K562 (cell line): ENCODE measurements at regions not wholly inside any gene's neighbourhood (a gene's known extent, or its start where the extent isn't known, plus 50 kb on each side); places are given as distances from the start of the nearest gene placed in this dataset.

Source experiments
- ATAC-seq: fragments of 200-7000 bp; cut with Tn5 transposase; 3 replicates; pipeline ENCODE4 v1.9.1; 2020; ENCODE audit warnings: moderate library complexity
- BruUV-seq: library from RNA; stranded (reverse); fragments of 400-500 nt; replicated peaks from 2 replicates; lab custom pipeline; 2021; lab: Mats Ljungman, UMichigan
- CTCF ChIA-PET: fragments of 300-600 bp; formaldehyde crosslinking; extraction: SDS; loops from one replicate; lab custom pipeline; 2021; ENCODE audit warnings: low intra/inter-chr PET ratio; lab: Yijun Ruan, JAX
- POLR2A ChIA-PET: fragments of 300-600, 350-650 bp; sonication (Branson Sonifier 250); formaldehyde crosslinking; extraction: SDS; loops from one replicate; lab custom pipeline; 2021; ENCODE audit warnings: antibody characterized with exemption, inconsistent platforms; lab: Yijun Ruan, JAX
- DNase-seq, 4 experiments: peaks; one replicate each; pipeline versions ENCODE4 v3.0.0 to v3.0.0-alpha.2; 2011 to 2018; ENCODE audit warnings: low spot score in 3 of 4, mixed read lengths in 3 of 4; ENCODE audit errors: extremely low read depth in 1 of 4
- FAIRE-seq: peaks from 2 replicates; lab custom pipeline; 2011; peaks lifted over from hg19 to GRCh38; lab: Jason Lieb, UNC
- H2AFZ ChIP-seq: 2 replicates; pipeline ENCODE4 v1.6.0; 2011; ENCODE audit warnings: low read depth, low read length, control low read depth, inconsistent platforms
- H3K27ac ChIP-seq: fragments of 200-600 bp; 3 replicates; pipeline ENCODE4 v1.8.0; 2011; ENCODE audit warnings: low read depth, mild to moderate bottlenecking, control low read depth, inconsistent platforms, low read length, moderate library complexity, mixed read lengths; ENCODE audit errors: extremely low read depth
- H3K27me3 ChIP-seq, 2 experiments: fragments of 300-600 bp in 1 of 2; 2 replicates in 1 of 2; 3 replicates in 1 of 2; pipeline versions ENCODE4 v1.6.0 to v1.8.0; 2011; ENCODE audit warnings: inconsistent platforms in 2 of 2, low read length in 2 of 2, mild to moderate bottlenecking in 1 of 2, mixed read lengths in 1 of 2, moderate library complexity in 1 of 2; ENCODE audit not compliant: control insufficient read depth in 2 of 2, insufficient read depth in 2 of 2
- H3K36me3 ChIP-seq: fragments of 300-600 bp; 3 replicates; pipeline ENCODE4 v1.8.0; 2011; ENCODE audit warnings: mild to moderate bottlenecking, low read length, inconsistent platforms; ENCODE audit not compliant: control insufficient read depth, insufficient read depth
- H3K4me1 ChIP-seq, 2 experiments: fragments of 200-600 bp in 1 of 2; replicated peaks in 1 of 2; 2 replicates in 1 of 2; 3 replicates in 1 of 2; pipeline versions ENCODE4 v1.5.1 to v1.8.0; 2011; ENCODE audit warnings: inconsistent platforms in 2 of 2, low read length in 2 of 2, mild to moderate bottlenecking in 1 of 2, mixed read lengths in 1 of 2, moderate library complexity in 1 of 2; ENCODE audit not compliant: control insufficient read depth in 2 of 2, insufficient read depth in 2 of 2
- H3K4me2 ChIP-seq: 2 replicates; pipeline ENCODE4 v1.6.1; 2011; ENCODE audit warnings: low read length, control low read depth, inconsistent platforms, mixed read lengths; ENCODE audit not compliant: insufficient read depth
- H3K4me3 ChIP-seq: fragments of 200-600 bp; sonication (generic), shearing (Covaris generic); 2 replicates; pipeline ENCODE4 v1.5.1; 2016; ENCODE audit warnings: control low read depth, inconsistent platforms
- H3K79me2 ChIP-seq: fragments of 200-600 bp; 3 replicates; pipeline ENCODE4 v1.8.0; 2011; ENCODE audit warnings: low read length, inconsistent platforms; ENCODE audit not compliant: control insufficient read depth, insufficient read depth
- H3K9ac ChIP-seq, 2 experiments: 2 replicates each; pipeline versions ENCODE4 v1.6.0 to v1.6.1; 2011; ENCODE audit warnings: low read depth in 2 of 2, low read length in 2 of 2, control low read depth in 1 of 2, inconsistent platforms in 1 of 2, mild to moderate bottlenecking in 1 of 2, mixed read lengths in 1 of 2; ENCODE audit not compliant: insufficient read depth in 1 of 2
- H3K9me1 ChIP-seq: one replicate; pipeline ENCODE4 v1.6.0; 2011; ENCODE audit warnings: inconsistent platforms, mild to moderate bottlenecking, low read length, moderate library complexity; ENCODE audit not compliant: control insufficient read depth, insufficient read depth
- H3K9me3 ChIP-seq: replicated peaks from 2 replicates; pipeline ENCODE4 v1.5.1; 2011; ENCODE audit warnings: low read depth, low read length, inconsistent platforms; ENCODE audit not compliant: control insufficient read depth, insufficient read depth
- H4K20me1 ChIP-seq: replicated peaks from 2 replicates; pipeline ENCODE4 v1.6.1; 2011; ENCODE audit warnings: low read length, inconsistent platforms, mixed read lengths; ENCODE audit not compliant: control insufficient read depth, insufficient read depth
- CTCF ChIP-seq, 3 experiments: IDR thresholded peaks in 2 of 3; conservative IDR thresholded peaks in 1 of 3; 2 replicates each; pipeline ENCODE4 v1.5.1; 2011 to 2012; ENCODE audit warnings: low read length in 3 of 3, mild to moderate bottlenecking in 3 of 3, control low read depth in 2 of 3, improper control_type of control experiment in 1 of 3, inconsistent platforms in 1 of 3, low read depth in 1 of 3, mixed read lengths in 1 of 3, moderate library complexity in 1 of 3; ENCODE audit not compliant: insufficient read depth in 2 of 3
- ELF2 ChIP-seq: fragments of 250-450 bp; sonication (Bioruptor Pico); IDR thresholded peaks from 2 replicates; pipeline ENCODE4 v1.5.0; 2021; ENCODE audit warnings: mild to moderate bottlenecking
- GABPA ChIP-seq: fragments of 200-800 bp; sonication (Bioruptor generic); conservative IDR thresholded peaks from 2 replicates; pipeline ENCODE4 v1.6.1; 2016; ENCODE audit warnings: low read depth, missing genetic modification characterization, missing compliant biosample characterization
- HMBOX1 ChIP-seq: sonication (generic); IDR thresholded peaks from 2 replicates; pipeline ENCODE4 v1.6.1; 2016
- ID3 ChIP-seq, 2 experiments: fragments of 250-450 bp in 1 of 2; fragments of 450-650 bp in 1 of 2; sonication (Bioruptor Pico) in 1 of 2; IDR thresholded peaks; 2 replicates each; pipeline versions ENCODE4 v1.6.1 to v1.8.0; 2016 to 2021; ENCODE audit warnings: mild to moderate bottlenecking in 2 of 2, moderate library complexity in 2 of 2, missing compliant biosample characterization in 1 of 2, missing genetic modification characterization in 1 of 2
- PKNOX1 ChIP-seq: fragments of 450-650 bp; IDR thresholded peaks from 2 replicates; pipeline ENCODE4 v1.6.1; 2016
- PTBP1 ChIP-seq: fragments of 200-400 bp; formaldehyde crosslinking; IDR thresholded peaks from 2 replicates; pipeline ENCODE4 v1.6.1; 2017; ENCODE audit warnings: low read depth, low read length
- SETDB1 ChIP-seq: IDR thresholded peaks from one replicate; pipeline ENCODE4 v1.6.1; 2012; ENCODE audit warnings: low read length, control low read depth, inconsistent platforms
- SREBF1 ChIP-seq: fragments of 150-350 bp; IDR thresholded peaks from 2 replicates; pipeline ENCODE4 v1.6.1; 2014; ENCODE audit warnings: antibody characterized with exemption, low read depth, low read length, borderline replicate concordance
- SRF ChIP-seq, 2 experiments: fragments of 250-450, 450-650 bp in 1 of 2; sonication (Bioruptor Pico) in 1 of 2; sonication (generic) in 1 of 2; formaldehyde crosslinking; IDR thresholded peaks; 2 replicates each; pipeline versions ENCODE4 v1.5.0 to v1.5.1; 2020 to 2022; ENCODE audit warnings: mild to moderate bottlenecking in 1 of 2, missing genetic modification reagents in 1 of 2
- TFAM ChIP-seq: fragments of 250-450 bp; sonication (Bioruptor Pico); conservative IDR thresholded peaks from 2 replicates; pipeline ENCODE4 v1.5.0; 2021; ENCODE audit warnings: mild to moderate bottlenecking, moderate library complexity
- ZNF699 ChIP-seq: fragments of 250-450 bp; sonication (Bioruptor Pico); IDR thresholded peaks from 2 replicates; pipeline ENCODE4 v1.8.0; 2021; ENCODE audit warnings: mild to moderate bottlenecking, moderate library complexity; ENCODE audit not compliant: insufficient replicate concordance
- WGBS: fragments of 100-300 bp; shearing (Covaris generic); methylation state at CpG from one replicate; pipeline ENCODE4 v1.1.6; 2016; ENCODE audit warnings: low coverage, mixed read lengths; ENCODE audit not compliant: insufficient coverage; ENCODE audit errors: missing lambda C conversion rate; 5-methylcytosine and 5-hydroxymethylcytosine counted together
- in situ Hi-C: fragments of 300-500 bp; cut with MboI; formaldehyde crosslinking; loops from 4 replicates; pipeline ENCODE4 v1.15.0; 2018; ENCODE audit warnings: inconsistent platforms, mixed read lengths
- intact Hi-C: fragments of 100-400 bp; cut with micrococcal nuclease; formaldehyde crosslinking; loops from 2 replicates; pipeline ENCODE4 v1.14.2; 2022

- in situ Hi-C loops, result no loop called here
- Histone ChIP-seq H3K9me3 (no peaks in the 10 kb centered on the region), H3K4me3 (no peak overlapping the region), H3K36me3 (no peaks in the 10 kb centered on the region), H3K4me1 (no peaks in the 10 kb centered on the region), H3K9me1 (no peaks in the 10 kb centered on the region), H3K27me3 (no peaks in the 10 kb centered on the region), H3K4me2 (no peak overlapping the region), H3K27ac (no peak overlapping the region), H3K9ac (no peak overlapping the region), H2AFZ (no peak overlapping the region), H4K20me1 (no peaks in the 10 kb centered on the region), H3K79me2 (no peaks in the 10 kb centered on the region)
- ChIA-PET POLR2A (no interaction called here), CTCF (no interaction called here)
- TF ChIP-seq SREBF1, result no peak
- TF ChIP-seq CTCF (IDR thresholded peaks at IDR 0.05 in 2 of 3, conservative IDR thresholded peaks at IDR 0.05 in 1 of 3; ENCODE audit: insufficient read depth in 2 of 3, low read depth in 1 of 3, low read length in 3 of 3), result peak in 2 of 3 experiments; percentile 2 to 20; a peak in 1 of 6 replicates
- 0% methylated on average over 3 of the region's 3 CpGs for WGBS
- DNase-seq (peak in 1 of 4 experiments; percentile 2), FAIRE-seq (no peak), ATAC-seq (no peak)
- intact Hi-C loops, result no loop called here
- BruUV-seq, result no TSS peak
These were observed 169.7 kb upstream of the ZFHX3 start for GRCh38 chr16:73217654-73218053.

- H3K27ac ChIP-seq, result no peak overlapping the region
- no peaks in the 10 kb centered on the region for H3K27me3 ChIP-seq
- no peak for ATAC-seq
- H3K4me1 ChIP-seq, result no peaks in the 10 kb centered on the region
- DNase-seq, result no peak
- no TSS peak for BruUV-seq
- POLR2A ChIA-PET, result no interaction called here
- WGBS, result 6% methylated on average over 8 of the region's 8 CpGs
- no peaks in the 10 kb centered on the region for H3K9me1 ChIP-seq
- no peak overlapping the region for H3K4me2 ChIP-seq
- H4K20me1 ChIP-seq, result no peaks in the 10 kb centered on the region
- intact Hi-C loops, result no loop called here
- no peak overlapping the region for H3K4me3 ChIP-seq
- no peaks in the 10 kb centered on the region for H3K9me3 ChIP-seq
- CTCF ChIA-PET, result no interaction called here
- H3K79me2 ChIP-seq, result no peaks in the 10 kb centered on the region
- H3K9ac ChIP-seq, result no peak overlapping the region
- H2AFZ ChIP-seq, result no peak overlapping the region
- peak; percentile 6 for FAIRE-seq
- H3K36me3 ChIP-seq, result no peaks in the 10 kb centered on the region
- in situ Hi-C loops, result no loop called here
- TF ChIP-seq SETDB1, result no peak
- no peak for TF ChIP-seq GABPA (tag)
- TF ChIP-seq SRF (CRISPR knock-in tag; IDR thresholded peaks at IDR 0.05), result no peak
- TF ChIP-seq ELF2 (CRISPR knock-in tag), result no peak
- TF ChIP-seq PKNOX1, result no peak
- no peak for TF ChIP-seq ID3 (CRISPR knock-in tag; IDR thresholded peaks at IDR 0.05)
- TF ChIP-seq ID3 (tag; IDR thresholded peaks at IDR 0.05), result no peak
- TF ChIP-seq ZNF699 (CRISPR knock-in tag), result no peak
- no peak for TF ChIP-seq TFAM (CRISPR knock-in tag)
- TF ChIP-seq PTBP1, result no peak
- TF ChIP-seq HMBOX1, result no peak
These were observed 169.0 kb upstream of the ZFHX3 start for GRCh38 chr16:73216932-73217331.
